ENCODE measurements at regions not wholly inside any gene's neighbourhood (a gene's known extent, or its start where the extent isn't known, plus 50 kb on each side); places are given as distances from the start of the nearest gene placed in this dataset.

GRCh38 chr13:64992314-64992713, 2237.8 kb downstream of the PCDH9 start:
- H2AFZ ChIP-seq (ENCODE audit: low read length), result no peak overlapping the region
- H4K91ac ChIP-seq (ENCODE audit: insufficient read length, low read depth, low read length), result no peak overlapping the region
- H2BK120ac ChIP-seq (ENCODE audit: low read depth, low read length, poor library complexity, severe bottlenecking), result no peak overlapping the region
- H3K79me1 ChIP-seq (ENCODE audit: insufficient read depth, low read depth, low read length, poor library complexity, severe bottlenecking), result no peaks in the 10 kb centered on the region
- Mint-ChIP-seq H3K9me3 (no peaks in the 10 kb centered on the region), H3K27me3 (ENCODE audit: low read depth) (no peaks in the 10 kb centered on the region), H3K36me3 (ENCODE audit: insufficient read depth in 1 of 3, low read depth in 3 of 3) (peaks cover 0 to 7% (median 3%) of the 10 kb centered on the region in 3 experiments; a peak in 1 of 7 replicates), H3K4me3 (no peak overlapping the region), H3K27ac (no peak overlapping the region), H3K4me1 (peaks cover 0 to 2% of the 10 kb centered on the region in 2 experiments; a peak in 1 of 4 replicates)
- no peak overlapping the region for H3T11ph ChIP-seq (ENCODE audit: low read length)
- H3K14ac ChIP-seq (ENCODE audit: insufficient read depth, low read length), result no peak overlapping the region
- H3K27me3 ChIP-seq (ENCODE audit: insufficient read depth, low read length), result no peaks in the 10 kb centered on the region
- no peak overlapping the region for H3K4ac ChIP-seq (ENCODE audit: low read depth, low read length)
- no peak overlapping the region for H4K5ac ChIP-seq (ENCODE audit: insufficient read length, low read depth, low read length)
- no peaks in the 10 kb centered on the region for H3K4me1 ChIP-seq (ENCODE audit: insufficient read depth, low read length)
- H3K4me2 ChIP-seq (ENCODE audit: insufficient read depth, insufficient read length, low read length), result no peak overlapping the region
- no peak overlapping the region for H3K9ac ChIP-seq (ENCODE audit: extremely low read depth, insufficient read length, low read length)
- no peak overlapping the region for H3K18ac ChIP-seq (ENCODE audit: insufficient read length, low read depth, low read length)
- no peak overlapping the region for H3K27ac ChIP-seq (ENCODE audit: insufficient read length, low read depth, low read length)
- no peak overlapping the region for H3K23ac ChIP-seq (ENCODE audit: insufficient read length, low read depth, low read length)
- no peak for TF ChIP-seq CTCF (conservative IDR thresholded peaks at IDR 0.05)
- WGBS (ENCODE audit: extremely low coverage, insufficient read length, low lambda C conversion rate), result no CpG with 5 or more reads among the region's 2 CpGs
- H3K9me3 ChIP-seq (ENCODE audit: control insufficient read depth, low read depth, low read length), result no peaks in the 10 kb centered on the region
- no peak overlapping the region for H2BK12ac ChIP-seq (ENCODE audit: insufficient read length, low read depth, low read length)
- H2BK5ac ChIP-seq (ENCODE audit: insufficient read length, low read length), result no peak overlapping the region
- H2AK5ac ChIP-seq (ENCODE audit: insufficient read length, low read length), result no peak overlapping the region
- no peak overlapping the region for H4K8ac ChIP-seq (replicated peaks; ENCODE audit: insufficient read length, low read depth, low read length)
- H2BK15ac ChIP-seq (ENCODE audit: low read depth, low read length), result no peak overlapping the region
- H3K79me2 ChIP-seq (ENCODE audit: insufficient read depth, low read length), result no peaks in the 10 kb centered on the region
- DNase-seq, result no peak
- no peak overlapping the region for H2BK20ac ChIP-seq (ENCODE audit: low read depth, low read length, poor library complexity, severe bottlenecking)
- H3K23me2 ChIP-seq (ENCODE audit: insufficient read length, low read depth, low read length, poor library complexity, severe bottlenecking), result no peaks in the 10 kb centered on the region
- H3K56ac ChIP-seq (ENCODE audit: insufficient read length, low read depth, low read length), result no peak overlapping the region
- H4K20me1 ChIP-seq (ENCODE audit: control insufficient read depth, insufficient read depth, insufficient read length), result no peaks in the 10 kb centered on the region
